GM21723 (cell line): ENCODE measurements at regions not wholly inside any gene's neighbourhood (a gene's known extent, or its start where the extent isn't known, plus 50 kb on each side); places are given as distances from the start of the nearest gene placed in this dataset.
"Not testable (repeated sequence)": the region's sequence is repeated elsewhere in the genome, so short reads cannot be mapped to it uniquely, and the experiment has no call there.

Experiments used
- ATAC-seq: cut with Tn5 transposase; IDR thresholded peaks from one replicate; pipeline ENCODE4 v1.9.1; 2021; ENCODE audit warnings: mild to moderate bottlenecking, moderate library complexity; ENCODE audit not compliant: unreplicated experiment

GRCh38 chr14:101250948-101251811 is 310.1 kb upstream of the DIO3 start:
- no peak for ATAC-seq

DNA sequence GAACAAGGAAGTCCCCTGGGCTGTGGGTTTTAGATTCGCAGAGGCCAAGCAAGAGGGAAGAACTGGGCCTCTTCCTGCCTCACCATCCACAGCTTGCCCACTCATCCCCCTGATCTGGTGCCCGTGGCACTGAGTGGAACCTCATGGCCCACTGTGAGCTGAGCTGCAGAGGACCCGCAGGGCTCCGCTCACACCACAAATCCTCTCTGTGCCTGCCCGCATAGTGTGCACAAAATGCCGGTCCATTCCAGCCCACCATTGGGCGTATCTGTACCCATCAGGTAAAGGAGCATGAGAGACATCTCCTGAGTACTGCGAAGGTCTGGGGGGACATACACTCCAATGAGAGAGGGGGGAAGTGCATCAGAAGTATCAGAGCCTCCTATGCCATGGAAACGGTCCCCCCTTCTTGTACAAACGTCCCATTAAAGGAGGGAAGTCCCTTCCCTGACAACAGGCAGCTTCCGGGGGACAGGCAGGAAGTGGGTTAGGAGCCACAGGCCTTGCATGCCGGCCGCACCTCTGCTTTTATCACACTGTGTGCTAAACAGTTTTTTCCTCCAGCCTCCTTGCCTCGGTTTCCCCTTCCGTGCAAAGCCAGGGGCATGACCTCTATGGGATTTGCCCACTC is 309.4 kb upstream of the DIO3 start:
- ATAC-seq = no peak

- no peak for ATAC-seq
Observed at GRCh38 chr14:101252443-101253214, 308.7 kb upstream of the DIO3 start.

DNA sequence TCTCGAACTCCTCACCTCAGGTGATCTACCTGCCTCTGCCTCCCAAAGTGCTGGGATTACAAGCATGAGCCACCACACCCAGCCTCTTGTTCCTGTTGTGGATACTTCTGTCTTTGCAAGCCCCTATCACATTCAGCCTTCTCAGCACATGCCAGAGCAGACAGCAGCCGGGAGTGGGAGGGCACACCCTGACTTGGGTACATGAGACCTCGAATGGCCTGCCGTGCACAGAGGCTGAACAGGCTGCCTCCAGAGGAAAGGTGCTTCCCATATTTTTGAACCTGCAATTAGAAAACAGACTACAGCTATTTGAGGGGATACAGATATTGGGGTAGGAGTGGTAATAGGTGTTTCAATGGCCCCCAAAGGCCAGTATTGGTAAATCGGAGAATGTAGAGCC is 307.3 kb upstream of the DIO3 start:
- ATAC-seq = no peak

- ATAC-seq = no peak
Observed at GRCh38 chr14:101254805-101255764, 306.2 kb upstream of the DIO3 start.

DNA sequence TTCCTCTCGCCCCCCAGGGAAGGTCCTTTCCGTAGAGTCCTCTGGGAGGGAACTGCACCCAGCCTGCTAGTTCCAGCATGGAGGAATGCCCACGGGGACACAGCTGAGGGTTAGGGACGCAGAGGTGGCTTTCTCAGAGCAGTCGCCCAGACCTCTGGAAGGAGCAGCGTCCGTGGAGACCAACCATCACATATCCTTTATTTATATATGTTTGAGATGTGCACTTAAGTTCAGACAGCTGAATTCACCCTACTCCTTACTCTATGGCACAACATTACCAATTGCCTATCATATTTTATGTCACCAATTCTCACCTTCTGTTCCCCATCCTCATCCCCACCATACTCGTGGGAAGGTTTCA is 305.6 kb upstream of the DIO3 start:
- no peak for ATAC-seq

- no peak for ATAC-seq
Observed at GRCh38 chr14:101256266-101256665, 305.0 kb upstream of the DIO3 start.

DNA sequence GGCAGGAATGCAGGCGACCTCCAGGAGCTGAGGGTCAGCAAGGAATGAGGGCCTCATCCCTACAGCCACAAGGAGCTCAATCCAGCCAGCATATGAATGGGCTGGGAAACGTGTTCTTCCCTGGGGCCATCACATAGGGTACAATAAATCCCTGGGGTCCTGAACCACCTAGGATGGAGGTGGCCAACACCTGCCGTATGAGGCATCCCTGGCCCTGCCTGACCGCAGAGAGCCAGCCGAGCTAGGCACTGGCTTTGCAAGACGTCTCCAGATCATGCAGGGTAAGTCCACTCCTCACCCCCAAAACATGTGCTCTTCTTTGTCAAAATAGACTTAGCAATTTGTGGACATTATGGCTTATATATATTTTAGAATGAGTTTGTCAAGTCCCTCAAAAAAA is 303.7 kb upstream of the DIO3 start:
- ATAC-seq = no peak

- no peak for ATAC-seq
Observed at GRCh38 chr14:101259748-101260147, 301.5 kb upstream of the DIO3 start.

GRCh38 chr14:101266441-101266840 is 294.9 kb upstream of the DIO3 start:
- ATAC-seq = not testable (repeated sequence)

- no peak for ATAC-seq
Observed at GRCh38 chr14:101273091-101273490, 288.2 kb upstream of the DIO3 start.

DNA sequence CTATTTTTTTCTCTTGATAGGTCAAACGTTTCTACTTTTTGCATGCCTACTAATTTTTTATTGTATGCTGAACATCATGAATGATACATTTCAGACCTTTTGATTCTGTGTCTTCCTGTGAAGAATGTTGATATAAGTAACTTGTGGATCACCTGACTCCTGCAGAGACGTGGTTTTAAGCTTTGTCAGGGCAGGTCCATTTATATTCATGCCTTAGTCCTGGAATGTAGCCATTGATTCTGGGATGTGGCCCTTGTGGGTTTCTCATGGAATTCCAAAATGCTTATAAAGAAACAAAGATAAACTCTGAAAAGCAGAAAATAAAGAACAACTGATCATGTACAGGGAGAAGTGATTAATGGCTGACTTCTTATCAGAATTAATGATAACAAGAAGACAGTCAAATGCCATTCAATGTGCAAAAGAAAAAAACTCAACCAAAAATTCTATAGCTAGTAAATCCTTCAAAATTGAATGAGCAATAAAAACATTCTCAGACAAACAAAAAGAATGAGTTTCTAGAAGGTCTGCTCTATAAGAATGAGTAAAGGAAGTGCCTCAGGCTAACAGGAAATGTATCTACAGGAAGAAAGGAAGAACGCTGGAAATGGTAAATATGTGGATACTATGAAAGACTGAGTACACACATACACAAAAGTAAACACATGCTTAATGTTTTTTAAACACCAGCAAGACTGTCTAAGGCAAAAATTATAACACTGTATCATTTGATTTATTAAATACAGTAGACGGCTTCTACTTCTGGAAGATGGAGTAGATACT is 284.8 kb upstream of the DIO3 start:
- ATAC-seq = no peak

- ATAC-seq = no peak
Observed at GRCh38 chr14:101282418-101282817, 278.9 kb upstream of the DIO3 start.

DNA sequence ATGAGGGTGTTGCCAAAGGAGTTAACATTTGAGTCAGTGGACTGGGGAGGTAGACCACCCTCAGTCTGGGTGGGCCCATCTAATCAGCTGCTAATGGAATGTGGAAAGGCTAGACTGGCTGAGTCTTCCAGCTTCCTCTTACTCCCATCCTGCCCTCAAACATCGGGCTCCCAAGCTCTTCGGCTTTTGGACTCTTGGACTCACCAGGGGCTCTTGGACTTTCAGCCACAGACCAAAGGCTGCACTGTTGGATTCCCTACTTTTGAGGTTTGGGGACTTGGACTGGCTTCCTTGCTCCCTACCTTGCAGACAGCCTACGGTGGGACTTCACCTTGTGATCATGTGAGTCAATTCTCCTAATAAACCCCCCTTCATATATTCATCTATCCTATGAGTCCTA is 276.6 kb upstream of the DIO3 start:
- ATAC-seq = no peak

- ATAC-seq = no peak
Observed at GRCh38 chr14:101286271-101287018, 274.9 kb upstream of the DIO3 start.

- ATAC-seq = no peak
Observed at GRCh38 chr14:101288436-101289229, 272.7 kb upstream of the DIO3 start.

DNA sequence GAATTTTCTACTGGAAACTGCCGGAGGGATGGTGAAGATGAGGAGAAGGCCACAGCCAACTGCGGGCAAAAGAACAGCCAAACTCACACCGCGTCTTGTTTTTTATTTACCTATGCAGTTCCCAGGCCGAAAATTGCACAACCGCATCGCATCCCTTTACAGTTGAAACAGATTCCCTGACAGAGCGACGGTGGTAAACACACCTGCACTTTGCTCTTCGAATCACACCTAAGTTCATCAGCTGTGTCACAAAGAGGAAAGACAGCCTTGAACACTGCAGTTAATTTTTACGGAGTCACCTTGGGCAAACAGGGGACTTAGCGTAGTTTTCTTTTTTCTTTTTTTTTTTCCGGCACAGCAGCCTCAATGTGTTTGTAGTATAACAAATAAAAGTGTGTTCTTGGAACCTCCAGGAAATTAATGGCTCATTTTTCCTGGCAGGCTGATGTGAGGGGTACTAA is 272.0 kb upstream of the DIO3 start:
- no peak for ATAC-seq

GRCh38 chr14:101289911-101290310 is 271.4 kb upstream of the DIO3 start:
- ATAC-seq = no peak
